ENCODE measurements at regions not wholly inside any gene's neighbourhood (a gene's known extent, or its start where the extent isn't known, plus 50 kb on each side); places are given as distances from the start of the nearest gene placed in this dataset.

DNA sequence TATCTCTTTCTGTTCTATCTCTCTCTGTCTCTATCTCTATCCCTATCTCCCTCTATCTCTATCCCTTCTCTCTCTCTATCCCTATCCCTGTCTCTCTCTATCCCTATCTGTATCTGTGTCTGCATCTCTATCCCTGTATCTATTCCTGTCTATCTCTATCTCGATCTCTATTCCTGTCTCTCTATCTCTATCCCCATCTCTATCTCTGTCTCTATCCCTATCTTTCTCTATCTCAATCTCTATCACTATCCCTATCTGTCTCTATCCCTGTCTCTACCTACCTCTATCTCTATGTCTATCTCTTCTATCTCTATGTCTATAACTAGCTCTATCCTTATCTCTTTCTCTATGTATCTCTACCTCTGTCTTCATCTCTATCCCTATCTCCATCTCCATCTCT is 141.4 kb upstream of the KCNJ6 start:
- ATAC-seq (ENCODE audit: low read depth), result no peak

More for the DNA sequence above, 141.4 kb upstream of the KCNJ6 start:
- Histone ChIP-seq H3K9me1 (ENCODE audit: insufficient read depth, low read length) (no peaks in the 10 kb centered on the region), H4K5ac (ENCODE audit: low read depth, low read length) (no peak overlapping the region), H3K4me1 (ENCODE audit: control insufficient read depth, insufficient read depth, low read length) (no peaks in the 10 kb centered on the region), H3K4me3 (ENCODE audit: insufficient read depth, low read depth, low read length) (no peak overlapping the region), H2AK5ac (ENCODE audit: low read depth, low read length) (no peak overlapping the region), H3K9me3 (ENCODE audit: control insufficient read depth, insufficient read depth, low read length) (no peaks in the 10 kb centered on the region), H3K23ac (ENCODE audit: low read depth, low read length) (no peak overlapping the region), H3K4ac (ENCODE audit: low read depth, low read length) (no peak overlapping the region), H3K27me3 (ENCODE audit: control insufficient read depth, insufficient read depth, low read length) (peaks cover 2% of the 10 kb centered on the region), H3K9ac (ENCODE audit: low read depth, low read length) (no peak overlapping the region), H2BK20ac (ENCODE audit: low read depth, low read length) (no peak overlapping the region), H2AK9ac (replicated peaks; ENCODE audit: low read depth, low read length, poor library complexity) (no peak overlapping the region), H3K4me2 (ENCODE audit: low read depth, low read length) (no peak overlapping the region), H2BK5ac (ENCODE audit: low read depth, low read length, poor library complexity, severe bottlenecking) (no peak overlapping the region), H3K18ac (ENCODE audit: low read depth, low read length) (no peak overlapping the region), H2BK120ac (ENCODE audit: low read depth, low read length) (no peak overlapping the region), H2BK15ac (ENCODE audit: low read depth, low read length) (no peak overlapping the region), H4K20me1 (ENCODE audit: insufficient read depth, low read length) (no peaks in the 10 kb centered on the region), H3K27ac (ENCODE audit: insufficient read depth, low read length) (no peak overlapping the region), H3K36me3 (ENCODE audit: control insufficient read depth, insufficient read depth, low read length) (no peaks in the 10 kb centered on the region), H3K56ac (ENCODE audit: extremely low read depth, insufficient read depth, low read length) (no peak overlapping the region), H3K14ac (replicated peaks; ENCODE audit: low read depth, low read length) (no peak overlapping the region), H3K79me1 (ENCODE audit: low read depth in 1 of 2, low read length in 2 of 2) (no peaks in the 10 kb centered on the region), H2AFZ (replicated peaks; ENCODE audit: low read length, poor library complexity) (no peak overlapping the region), H4K91ac (ENCODE audit: insufficient read depth, low read depth, low read length) (no peak overlapping the region), H4K8ac (ENCODE audit: low read depth in 2 of 2, low read length in 2 of 2) (no peak overlapping the region)
- no peak for TF ChIP-seq MAFK (IDR thresholded peaks at IDR 0.05; ENCODE audit: low read depth, low read length)
- no peak for TF ChIP-seq BHLHE40 (IDR thresholded peaks at IDR 0.05; ENCODE audit: low read depth, low read length)
- TF ChIP-seq MAZ (IDR thresholded peaks at IDR 0.05; ENCODE audit: borderline replicate concordance, low read depth, low read length), result no peak
- no peak for TF ChIP-seq ELK1 (IDR thresholded peaks at IDR 0.05; ENCODE audit: borderline replicate concordance, low read depth, low read length)
- TF ChIP-seq MXI1 (IDR thresholded peaks at IDR 0.05; ENCODE audit: borderline replicate concordance, low read depth, low read length), result no peak
- TF ChIP-seq RFX5 (IDR thresholded peaks at IDR 0.05; ENCODE audit: low read depth, low read length), result no peak
- no peak for TF ChIP-seq NFE2L2 (IDR thresholded peaks at IDR 0.05; ENCODE audit: low read depth, low read length)
- no peak for TF ChIP-seq CTCF (conservative IDR thresholded peaks at IDR 0.05; ENCODE audit: low read depth, low read length)
- TF ChIP-seq POLR2A (IDR thresholded peaks at IDR 0.05; ENCODE audit: low read depth, low read length), result no peak
- DNase-seq, result no peak
- 20% methylated on average over 1 of the region's 1 CpG; no CpG with 5 or more reads in 1 of the 2 experiments for WGBS, 2 experiments (ENCODE audit: extremely low coverage in 2 of 2, insufficient read length in 1 of 2)
- POLR2A ChIA-PET (ENCODE audit: unreplicated experiment), result no interaction called here
- CTCF ChIA-PET, result interaction anchor here (1.0 kb wide), 1 partner anchor 9 kb away, joined by 3 read pairs; no protein-coding TSS in a partner anchor
- BruUV-seq (replicated peaks), result no TSS peak
- intact Hi-C loops (cut with micrococcal nuclease) (no loop called here), dilution Hi-C loops (cut with HindIII; ENCODE audit: low sequenced_read_pairs, unreplicated experiment) (no loop called here), in situ Hi-C loops (cut with MboI; ENCODE audit: low sequenced_read_pairs) (no loop called here)

Data from IMR-90 (cell line).